Mammary epithelial cell (primary cell): ENCODE measurements at regions not wholly inside any gene's neighbourhood (a gene's known extent, or its start where the extent isn't known, plus 50 kb on each side); places are given as distances from the start of the nearest gene placed in this dataset.

Source experiments
- CTCF ChIP-seq, 2 donors: IDR thresholded peaks in 1 of 2; conservative IDR thresholded peaks in 1 of 2; 2 replicates each; pipeline ENCODE4 v1.5.1; 2011 to 2012; ENCODE audit warnings: inconsistent platforms in 2 of 2, low read length in 2 of 2, mild to moderate bottlenecking in 2 of 2, control low read depth in 1 of 2, low read depth in 1 of 2; ENCODE audit not compliant: insufficient read depth in 1 of 2; ENCODE audit errors: extremely low read depth in 1 of 2
- EZH2 ChIP-seq: IDR thresholded peaks from 2 replicates; pipeline ENCODE4 v1.6.1; 2012; ENCODE audit warnings: low read length, inconsistent platforms, borderline replicate concordance

GRCh38 chr6:133748628-133749027 lies 140.3 kb upstream of the TCF21 start:
- TF ChIP-seq CTCF (conservative IDR thresholded peaks at IDR 0.05 in 1 of 2, IDR thresholded peaks at IDR 0.05 in 1 of 2; ENCODE audit: extremely low read depth in 1 of 2, insufficient read depth in 1 of 2, low read depth in 1 of 2, low read length in 2 of 2) (no peak), EZH2 (no peak)
